COR-L47 (cell line): ENCODE measurements at regions not wholly inside any gene's neighbourhood (a gene's known extent, or its start where the extent isn't known, plus 50 kb on each side); places are given as distances from the start of the nearest gene placed in this dataset.

Experiments
- DNase-seq: peaks from one replicate; lab custom pipeline; 2025; lab: John Stamatoyannopoulos, UW

DNA sequence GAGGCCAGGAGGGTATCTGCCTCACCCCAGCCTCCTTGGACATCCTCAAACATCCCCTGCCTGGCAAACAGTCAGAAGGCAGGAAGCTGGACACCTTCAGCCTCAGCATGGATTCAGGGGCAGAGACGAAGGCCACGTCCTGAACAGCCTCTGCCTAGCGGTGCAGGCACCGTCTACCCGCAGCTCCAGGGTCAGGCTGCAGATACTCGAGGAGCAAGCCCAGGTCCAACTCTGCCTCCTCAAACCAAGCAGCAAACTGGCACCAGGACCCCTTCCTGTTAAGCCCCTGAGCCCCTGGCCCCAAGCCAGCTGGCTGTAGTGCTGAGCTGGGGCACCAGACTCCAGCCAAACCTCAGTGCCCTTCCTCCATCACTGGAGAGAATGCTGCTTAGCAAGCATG lies 494.7 kb downstream of the NPHP4 start:
- DNase-seq = no peak

GRCh38 chr1:5495596-5496410 lies 496.4 kb downstream of the NPHP4 start:
- no peak for DNase-seq

DNA sequence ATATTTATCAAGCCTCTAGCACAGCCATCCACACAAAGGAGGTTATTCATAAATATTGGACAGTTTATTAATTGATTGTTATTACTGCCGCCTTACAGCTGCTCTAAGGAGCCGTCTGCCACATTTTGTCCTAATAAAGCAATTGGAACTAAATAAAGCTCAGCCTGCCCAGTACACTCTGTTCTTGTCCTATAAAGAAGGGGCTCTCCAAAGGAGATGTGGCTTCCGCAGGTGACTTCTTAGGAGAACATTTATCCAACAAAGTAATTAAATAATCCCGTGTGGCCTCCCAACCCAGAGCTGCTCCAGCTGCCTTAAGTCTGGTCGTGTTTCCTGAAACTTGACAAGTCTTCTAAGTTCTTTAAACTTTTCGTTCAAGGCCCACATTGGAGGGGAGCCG lies 497.7 kb downstream of the NPHP4 start:
- no peak for DNase-seq

DNA sequence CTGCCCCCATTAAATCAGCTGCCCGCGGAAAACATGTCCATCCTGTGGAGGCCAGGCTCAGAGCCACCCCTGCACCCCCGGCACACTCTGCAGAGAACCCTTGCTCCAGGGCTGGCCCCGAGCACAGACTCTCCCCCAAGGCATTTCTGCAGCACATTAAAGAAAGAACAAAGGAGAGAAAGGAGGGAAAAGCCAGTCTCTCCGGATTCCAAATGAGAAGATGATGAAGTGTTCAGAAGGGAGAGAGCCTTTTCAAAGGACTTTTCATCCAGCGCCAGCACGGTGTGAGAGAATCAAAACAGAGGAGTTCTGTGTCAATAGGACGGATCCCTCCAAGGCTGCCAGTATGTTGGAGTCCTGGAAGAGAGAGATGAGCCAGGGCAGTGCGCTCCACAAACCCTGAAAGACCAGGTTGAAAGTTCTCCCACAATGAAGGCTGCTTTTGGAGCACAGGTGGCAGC lies 498.3 kb downstream of the NPHP4 start:
- no peak for DNase-seq

GRCh38 chr1:5493275-5493674 lies 498.9 kb downstream of the NPHP4 start:
- DNase-seq = no peak

DNA sequence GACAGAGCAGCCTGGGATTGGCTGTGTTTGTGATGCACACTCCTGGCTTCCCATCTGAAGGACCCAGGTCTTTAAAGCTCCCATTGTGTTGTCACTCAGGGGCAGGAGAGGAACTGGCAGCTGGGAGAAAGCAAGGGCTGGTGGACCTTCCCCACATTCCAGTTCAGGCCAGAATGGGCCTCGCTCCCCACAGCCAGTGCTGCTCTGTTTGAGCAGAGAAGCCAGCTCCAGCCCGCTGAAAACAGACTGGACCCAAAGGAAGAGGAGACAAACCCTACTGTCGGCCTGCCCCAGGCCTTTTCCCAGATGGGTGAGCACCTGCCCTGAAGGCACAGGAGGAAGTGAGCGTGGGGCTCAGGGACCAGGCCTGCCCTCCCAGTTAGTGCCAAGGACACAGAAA lies 499.4 kb downstream of the NPHP4 start:
- DNase-seq = no peak

GRCh38 chr1:5491207-5491904 lies 500.9 kb downstream of the NPHP4 start:
- no peak for DNase-seq

DNA sequence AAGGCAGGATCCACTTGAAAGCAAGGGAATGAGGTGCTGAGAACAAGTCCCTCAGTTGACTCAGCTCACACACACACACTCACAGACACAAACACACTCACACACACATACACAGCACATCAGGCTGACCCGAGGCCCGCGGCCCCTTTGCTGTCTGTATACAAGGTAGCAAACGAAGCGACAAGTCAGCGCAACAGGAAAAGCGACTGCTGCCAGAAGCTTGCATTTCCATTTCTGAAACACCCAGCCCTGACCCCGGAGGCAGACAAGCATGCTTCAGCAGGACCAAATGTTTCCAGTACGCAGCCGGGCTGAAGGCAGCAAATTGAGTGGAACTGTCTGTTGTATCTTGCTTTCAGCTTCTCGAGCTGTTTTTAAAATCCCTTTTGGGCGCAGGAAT lies 501.6 kb downstream of the NPHP4 start:
- no peak for DNase-seq

GRCh38 chr1:5488448-5488847 lies 503.8 kb downstream of the NPHP4 start:
- DNase-seq = no peak

GRCh38 chr1:5485968-5486696 lies 506.1 kb downstream of the NPHP4 start:
- DNase-seq = peak; percentile 68

DNA sequence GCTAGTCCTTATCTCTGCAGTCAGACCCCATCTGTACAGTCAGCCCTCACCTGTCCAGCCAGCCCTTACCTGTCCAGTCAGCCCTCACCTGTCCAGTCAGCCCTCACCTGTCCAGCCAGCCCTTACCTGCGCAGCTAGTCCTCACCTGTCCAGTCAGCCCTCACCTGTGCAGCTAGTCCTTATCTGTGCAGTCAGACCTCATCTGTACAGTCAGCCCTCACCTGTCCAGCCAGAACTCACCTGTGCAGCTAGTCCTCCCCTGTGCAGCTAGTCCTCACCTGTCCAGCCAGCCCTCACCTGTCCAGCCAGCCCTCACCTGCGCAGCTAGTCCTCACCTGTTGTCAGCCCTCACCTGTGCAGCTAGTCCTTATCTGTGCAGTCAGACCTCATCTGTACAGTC lies 506.8 kb downstream of the NPHP4 start:
- no peak for DNase-seq

GRCh38 chr1:5484451-5485165 lies 507.6 kb downstream of the NPHP4 start:
- DNase-seq = no peak

GRCh38 chr1:5481889-5482288 lies 510.3 kb downstream of the NPHP4 start:
- DNase-seq = no peak

GRCh38 chr1:5480906-5481305 lies 511.3 kb downstream of the NPHP4 start:
- DNase-seq = no peak

GRCh38 chr1:5479876-5480646 lies 512.2 kb downstream of the NPHP4 start:
- no peak for DNase-seq

- no peak for DNase-seq
Observed at GRCh38 chr1:5478961-5479360, 513.3 kb downstream of the NPHP4 start.

DNA sequence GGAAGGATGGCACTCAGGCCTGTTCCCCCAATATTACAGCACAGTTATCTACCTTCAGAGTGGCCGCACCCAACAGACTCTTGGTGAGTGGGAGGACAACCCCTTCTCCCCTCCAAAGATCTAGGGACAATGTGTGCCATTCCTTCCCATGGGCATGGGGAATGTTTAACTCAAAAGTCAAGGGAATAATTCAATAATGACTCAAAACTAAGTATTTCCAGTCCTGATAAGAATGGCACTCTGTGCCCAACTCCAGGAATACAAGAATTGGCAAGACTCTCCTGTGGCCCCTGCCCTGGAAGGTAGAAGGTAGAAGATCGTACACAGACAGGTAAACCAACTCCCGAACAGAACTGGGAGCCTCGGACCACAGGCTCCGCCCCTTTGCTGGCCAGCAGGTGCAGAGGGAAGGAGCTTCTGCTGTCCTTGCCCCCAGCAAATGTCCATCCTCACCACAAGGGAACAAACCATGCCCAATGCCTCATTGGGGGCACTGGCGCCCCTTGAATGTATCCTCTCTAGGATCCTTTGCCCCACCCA lies 514.0 kb downstream of the NPHP4 start:
- DNase-seq = no peak

- DNase-seq = no peak
Observed at GRCh38 chr1:5477716-5478115, 514.5 kb downstream of the NPHP4 start.

DNA sequence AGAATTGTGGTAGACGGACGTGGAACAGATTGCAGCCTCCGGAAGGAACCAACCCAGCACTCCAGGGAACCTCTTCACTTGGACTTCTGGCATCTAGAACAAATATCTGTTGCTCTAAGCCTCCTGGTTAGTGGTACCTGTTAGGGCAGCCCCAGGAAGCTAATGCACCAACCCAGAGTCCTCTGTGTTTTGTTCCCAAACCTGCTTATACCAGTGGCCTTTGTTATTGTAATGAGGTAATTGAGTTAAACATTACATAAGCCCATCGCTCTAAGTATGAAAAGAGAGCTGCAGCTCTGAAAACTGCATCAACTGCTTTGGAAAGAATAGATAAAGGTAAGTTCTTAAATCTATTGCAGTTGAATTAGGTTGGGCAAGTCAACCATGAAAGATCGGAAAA lies 516.7 kb downstream of the NPHP4 start:
- no peak for DNase-seq

GRCh38 chr1:5473268-5473667 lies 519.0 kb downstream of the NPHP4 start:
- DNase-seq = no peak

DNA sequence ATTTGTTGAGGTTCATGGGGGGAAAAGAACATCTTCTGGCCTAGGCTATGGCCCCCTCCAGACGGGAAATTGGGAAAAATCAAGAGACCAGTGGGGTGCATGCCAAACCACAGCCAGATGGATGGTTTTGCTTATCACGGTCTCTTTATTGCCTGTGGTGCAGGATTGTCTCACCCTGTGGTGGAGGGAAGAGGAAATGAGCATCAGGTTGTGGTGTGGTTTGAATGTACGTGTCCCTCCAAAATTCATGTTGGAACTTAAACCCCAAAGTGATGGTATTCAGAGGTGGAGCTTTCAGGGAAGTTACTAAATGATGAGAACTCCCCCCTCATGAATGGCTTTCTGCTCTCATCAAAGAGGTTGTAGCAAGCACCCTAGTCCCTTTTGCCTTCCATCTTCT lies 525.7 kb downstream of the NPHP4 start:
- no peak for DNase-seq
